ENCODE measurements at regions not wholly inside any gene's neighbourhood (a gene's known extent, or its start where the extent isn't known, plus 50 kb on each side); places are given as distances from the start of the nearest gene placed in this dataset.

- Mint-ChIP-seq H3K9me3 (peaks cover 13% of the 10 kb centered on the region), H3K4me3 (no peak overlapping the region), H3K27ac (no peak overlapping the region), H3K36me3 (ENCODE audit: low read depth) (no peaks in the 10 kb centered on the region), H3K4me1 (peaks cover 28% of the 10 kb centered on the region), H3K27me3 (ENCODE audit: low read depth) (peaks cover 54% of the 10 kb centered on the region)
- TF ChIP-seq CTCF (IDR thresholded peaks at IDR 0.05; ENCODE audit: unreplicated experiment in 3 of 3): no peak
Observed at GRCh38 chr4:152047451-152047850, 286.6 kb upstream of the GATB start.

- peak overlapping the region; percentile 19 to 50 (median 24) for H3K4me3 Mint-ChIP-seq
- H3K36me3 Mint-ChIP-seq (ENCODE audit: low read depth): no peaks in the 10 kb centered on the region
- H3K27ac Mint-ChIP-seq: peak overlapping the region in 1 of 3 experiments; percentile 25
- peaks cover 51% of the 10 kb centered on the region for H3K27me3 Mint-ChIP-seq (ENCODE audit: low read depth)
- peaks cover 26% of the 10 kb centered on the region for H3K4me1 Mint-ChIP-seq
- H3K9me3 Mint-ChIP-seq: peaks cover 14% of the 10 kb centered on the region
- TF ChIP-seq CTCF (IDR thresholded peaks at IDR 0.05; ENCODE audit: unreplicated experiment in 3 of 3): peak; percentile 68 to 76 (median 69)
Observed at GRCh38 chr4:152045807-152046571, 285.2 kb upstream of the GATB start.

GRCh38 chr4:152045449-152045806, 284.6 kb upstream of the GATB start:
- TF ChIP-seq CTCF (IDR thresholded peaks at IDR 0.05; ENCODE audit: unreplicated experiment in 3 of 3): no peak
- H3K4me1 Mint-ChIP-seq: peaks cover 26% of the 10 kb centered on the region
- peak overlapping the region in 2 of 3 experiments; percentile 24 to 50 for H3K4me3 Mint-ChIP-seq
- no peak overlapping the region for H3K27ac Mint-ChIP-seq
- H3K36me3 Mint-ChIP-seq (ENCODE audit: low read depth): no peaks in the 10 kb centered on the region
- H3K9me3 Mint-ChIP-seq: peaks cover 16% of the 10 kb centered on the region
- peaks cover 45% of the 10 kb centered on the region for H3K27me3 Mint-ChIP-seq (ENCODE audit: low read depth)

GRCh38 chr4:152044331-152045036, 283.7 kb upstream of the GATB start:
- H3K9me3 Mint-ChIP-seq: peaks cover 16% of the 10 kb centered on the region
- H3K4me1 Mint-ChIP-seq: peaks cover 26% of the 10 kb centered on the region
- no peaks in the 10 kb centered on the region for H3K36me3 Mint-ChIP-seq (ENCODE audit: low read depth)
- no peak overlapping the region for H3K4me3 Mint-ChIP-seq
- no peak for TF ChIP-seq CTCF (IDR thresholded peaks at IDR 0.05; ENCODE audit: unreplicated experiment in 3 of 3)
- H3K27ac Mint-ChIP-seq: no peak overlapping the region
- peaks cover 44% of the 10 kb centered on the region for H3K27me3 Mint-ChIP-seq (ENCODE audit: low read depth)

GRCh38 chr4:152041295-152041694, 280.5 kb upstream of the GATB start:
- Mint-ChIP-seq H3K36me3 (ENCODE audit: low read depth) (no peaks in the 10 kb centered on the region), H3K27ac (no peak overlapping the region), H3K4me3 (no peak overlapping the region)

More at GRCh38 chr4:152041295-152041694, 280.5 kb upstream of the GATB start:
- H3K4me1 Mint-ChIP-seq: peaks cover 15% of the 10 kb centered on the region
- TF ChIP-seq CTCF (IDR thresholded peaks at IDR 0.05; ENCODE audit: unreplicated experiment in 3 of 3): no peak
- H3K27me3 Mint-ChIP-seq (ENCODE audit: low read depth): peaks cover 28% of the 10 kb centered on the region
- H3K9me3 Mint-ChIP-seq: peaks cover 16% of the 10 kb centered on the region

Measured in nephron (organoid).